CD4-positive, alpha-beta T cell (primary cell): ENCODE measurements at regions not wholly inside any gene's neighbourhood (a gene's known extent, or its start where the extent isn't known, plus 50 kb on each side); places are given as distances from the start of the nearest gene placed in this dataset.

Experiments used
- ATAC-seq: fragments of 200-7000 bp; cut with Tn5 transposase; one replicate; pipeline ENCODE4 v1.10.0; 2022; ENCODE audit warnings: mild to moderate bottlenecking; ENCODE audit not compliant: poor library complexity
- CTCF ChIA-PET: fragments of 350-600 bp; sonication (Branson Sonifier 250); formaldehyde crosslinking; loops from one replicate; lab custom pipeline; 2021; ENCODE audit warnings: antibody characterized with exemption, inconsistent platforms; lab: Charles Lee
- POLR2A ChIA-PET: fragments of 350-600 bp; sonication (Branson Sonifier 250); formaldehyde crosslinking; loops from one replicate; lab custom pipeline; 2021; ENCODE audit warnings: antibody characterized with exemption, inconsistent platforms; lab: Charles Lee
- DNase-seq, 14 experiments: peaks; one replicate each; pipeline ENCODE4 v3.0.0-alpha.2; 2013 to 2020; ENCODE audit warnings: mixed read lengths in 2 of 14
- H3K27ac ChIP-seq, 2 donors: one replicate each; pipeline versions ENCODE4 v1.5.1 to v1.7.0; 2013; ENCODE audit warnings: low read length in 2 of 2, low read depth in 1 of 2, mild to moderate bottlenecking in 1 of 2
- H3K27me3 ChIP-seq, 2 experiments: 1 replicate in 1 of 2; 2 replicates in 1 of 2; pipeline versions ENCODE4 v1.6.1 to v1.7.0; 2013; ENCODE audit warnings: low read length in 2 of 2, control low read depth in 1 of 2, mild to moderate bottlenecking in 1 of 2, moderate library complexity in 1 of 2; ENCODE audit not compliant: insufficient read depth in 2 of 2, control insufficient read depth in 1 of 2
- H3K36me3 ChIP-seq: one replicate; pipeline ENCODE4 v1.6.1; 2013; ENCODE audit warnings: low read length, control low read depth; ENCODE audit not compliant: insufficient read depth
- H3K4me1 ChIP-seq: one replicate; pipeline ENCODE4 v1.6.1; 2013; ENCODE audit warnings: low read length, control low read depth; ENCODE audit not compliant: insufficient read depth
- H3K4me3 ChIP-seq: one replicate; pipeline ENCODE4 v1.5.1; 2013; ENCODE audit warnings: mild to moderate bottlenecking, low read length, moderate library complexity
- H3K9me3 ChIP-seq, 2 experiments: 1 replicate in 1 of 2; 2 replicates in 1 of 2; pipeline versions ENCODE4 v1.6.1 to v1.7.0; 2013; ENCODE audit warnings: low read length in 2 of 2, mild to moderate bottlenecking in 2 of 2, control low read depth in 1 of 2, moderate library complexity in 1 of 2; ENCODE audit not compliant: control insufficient read depth in 1 of 2, insufficient read depth in 1 of 2
- H3K27ac Mint-ChIP-seq: one replicate; pipeline ENCODE4 v1.8.0; 2020; ENCODE audit warnings: mixed read lengths
- H3K27me3 Mint-ChIP-seq: one replicate; pipeline ENCODE4 v1.8.0; 2021; ENCODE audit warnings: mixed read lengths
- H3K36me3 Mint-ChIP-seq: one replicate; pipeline ENCODE4 v1.8.0; 2021; ENCODE audit warnings: low read depth, mixed read lengths
- H3K4me1 Mint-ChIP-seq: one replicate; pipeline ENCODE4 v1.8.0; 2021; ENCODE audit warnings: low read depth, mixed read lengths
- H3K4me3 Mint-ChIP-seq: one replicate; pipeline ENCODE4 v1.8.0; 2020; ENCODE audit warnings: mild to moderate bottlenecking, mixed read lengths
- H3K9me3 Mint-ChIP-seq: one replicate; pipeline ENCODE4 v1.8.0; 2020; ENCODE audit warnings: mixed read lengths
- intact Hi-C, 2 experiments: fragments of 100-400 bp; cut with DNase I in 1 of 2; cut with micrococcal nuclease in 1 of 2; formaldehyde crosslinking; loops; one replicate each; pipeline versions ENCODE4 v1.15.1 to v1.9.0; 2023 to 2025; cut with DNase I, micrococcal nuclease
- TF ChIP-seq, protein P1 (sequence below): fragments of 200-600 bp; IDR thresholded peaks from one replicate; pipeline ENCODE4 v1.8.0; 2022; ENCODE audit warnings: antibody characterized with exemption, mild to moderate bottlenecking

DNA sequence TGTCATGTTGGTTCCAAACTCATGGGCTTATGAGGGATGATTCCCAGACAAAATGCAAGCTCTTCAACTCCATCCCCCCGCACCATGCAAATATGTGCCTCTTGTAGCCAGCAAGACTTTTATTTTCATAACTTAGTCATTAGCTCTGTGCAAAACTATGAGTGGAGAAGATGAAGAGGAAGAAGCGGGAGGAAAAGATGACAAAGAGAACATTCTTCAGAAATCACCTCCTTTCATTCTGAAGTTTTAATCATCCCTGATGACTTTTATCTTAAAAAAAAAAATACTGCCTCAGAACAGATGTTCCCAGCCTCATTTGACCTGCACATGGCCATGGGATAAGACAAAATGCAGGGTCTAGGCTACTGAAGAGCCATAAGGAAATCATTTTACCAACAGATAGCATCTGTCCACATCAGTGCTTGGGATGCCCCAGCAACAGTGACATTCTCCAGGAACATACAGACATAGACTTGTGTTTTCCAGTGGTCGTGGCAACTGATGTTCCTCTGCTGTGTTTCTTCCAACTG is 145.5 kb downstream of the WNT5A start:
- Mint-ChIP-seq H3K4me3 (no peak overlapping the region), H3K36me3 (no peaks in the 10 kb centered on the region), H3K27me3 (no peaks in the 10 kb centered on the region), H3K9me3 (peaks cover 2% of the 10 kb centered on the region), H3K27ac (no peak overlapping the region), H3K4me1 (no peaks in the 10 kb centered on the region)
- Histone ChIP-seq H3K9me3 (peaks cover 0 to 8% of the 10 kb centered on the region in 2 experiments), H3K27me3 (no peaks in the 10 kb centered on the region), H3K36me3 (no peaks in the 10 kb centered on the region), H3K4me1 (no peaks in the 10 kb centered on the region), H3K4me3 (no peak overlapping the region), H3K27ac (no peak overlapping the region)
- TF ChIP-seq, protein P1, sequence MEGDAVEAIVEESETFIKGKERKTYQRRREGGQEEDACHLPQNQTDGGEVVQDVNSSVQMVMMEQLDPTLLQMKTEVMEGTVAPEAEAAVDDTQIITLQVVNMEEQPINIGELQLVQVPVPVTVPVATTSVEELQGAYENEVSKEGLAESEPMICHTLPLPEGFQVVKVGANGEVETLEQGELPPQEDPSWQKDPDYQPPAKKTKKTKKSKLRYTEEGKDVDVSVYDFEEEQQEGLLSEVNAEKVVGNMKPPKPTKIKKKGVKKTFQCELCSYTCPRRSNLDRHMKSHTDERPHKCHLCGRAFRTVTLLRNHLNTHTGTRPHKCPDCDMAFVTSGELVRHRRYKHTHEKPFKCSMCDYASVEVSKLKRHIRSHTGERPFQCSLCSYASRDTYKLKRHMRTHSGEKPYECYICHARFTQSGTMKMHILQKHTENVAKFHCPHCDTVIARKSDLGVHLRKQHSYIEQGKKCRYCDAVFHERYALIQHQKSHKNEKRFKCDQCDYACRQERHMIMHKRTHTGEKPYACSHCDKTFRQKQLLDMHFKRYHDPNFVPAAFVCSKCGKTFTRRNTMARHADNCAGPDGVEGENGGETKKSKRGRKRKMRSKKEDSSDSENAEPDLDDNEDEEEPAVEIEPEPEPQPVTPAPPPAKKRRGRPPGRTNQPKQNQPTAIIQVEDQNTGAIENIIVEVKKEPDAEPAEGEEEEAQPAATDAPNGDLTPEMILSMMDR = no peak
- ATAC-seq = no peak
- intact Hi-C loops = no loop called here
- DNase-seq = no peak
- CTCF ChIA-PET = no interaction called here
- POLR2A ChIA-PET = no interaction called here

DNA sequence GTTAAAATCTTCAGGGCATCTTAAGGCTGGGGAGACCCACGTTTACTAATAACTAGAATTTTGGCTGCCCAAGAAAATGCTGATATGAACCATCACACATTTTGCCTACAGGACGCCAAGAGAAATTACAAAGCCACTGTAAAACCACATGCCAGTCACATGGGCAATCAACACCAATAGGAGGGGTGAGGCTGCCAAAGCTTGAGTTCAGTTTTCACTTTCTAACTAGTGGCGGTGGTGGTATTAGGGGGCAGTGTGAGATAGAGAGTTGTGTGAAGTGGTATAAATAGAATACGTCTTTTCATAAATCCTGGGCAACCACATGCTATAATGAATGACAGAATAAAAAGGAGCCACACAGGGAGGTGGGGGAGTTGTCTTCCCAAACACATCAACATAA is 147.3 kb downstream of the WNT5A start:
- Histone ChIP-seq H3K27ac (no peak overlapping the region), H3K4me1 (no peaks in the 10 kb centered on the region), H3K36me3 (no peaks in the 10 kb centered on the region), H3K27me3 (no peaks in the 10 kb centered on the region), H3K9me3 (peaks cover 0 to 12% of the 10 kb centered on the region in 2 experiments), H3K4me3 (no peak overlapping the region)
- H3K36me3 Mint-ChIP-seq = no peaks in the 10 kb centered on the region
- no peaks in the 10 kb centered on the region for H3K4me1 Mint-ChIP-seq
- H3K4me3 Mint-ChIP-seq = no peak overlapping the region
- H3K27ac Mint-ChIP-seq = no peak overlapping the region
- H3K27me3 Mint-ChIP-seq = no peaks in the 10 kb centered on the region
- ATAC-seq (no peak), DNase-seq (no peak)
- TF ChIP-seq, protein P1 = no peak
- ChIA-PET CTCF (no interaction called here), POLR2A (no interaction called here)
- intact Hi-C loops = no loop called here
- H3K9me3 Mint-ChIP-seq = peaks cover 2% of the 10 kb centered on the region

GRCh38 chr3:55339390-55339789 is 147.7 kb downstream of the WNT5A start:
- Mint-ChIP-seq H3K27me3 (no peaks in the 10 kb centered on the region), H3K4me1 (no peaks in the 10 kb centered on the region), H3K4me3 (no peak overlapping the region), H3K36me3 (no peaks in the 10 kb centered on the region), H3K27ac (no peak overlapping the region), H3K9me3 (peaks cover 2% of the 10 kb centered on the region)
- H3K27me3 ChIP-seq = no peaks in the 10 kb centered on the region
- peaks cover 0 to 12% of the 10 kb centered on the region in 2 experiments for H3K9me3 ChIP-seq
- no peak overlapping the region for H3K27ac ChIP-seq
- H3K4me1 ChIP-seq = no peaks in the 10 kb centered on the region
- H3K4me3 ChIP-seq = no peak overlapping the region
- intact Hi-C loops = no loop called here
- no peaks in the 10 kb centered on the region for H3K36me3 ChIP-seq
- CTCF ChIA-PET = no interaction called here
- TF ChIP-seq, protein P1 = no peak
- DNase-seq (no peak), ATAC-seq (no peak)
- POLR2A ChIA-PET = no interaction called here
